GM18505 (cell line): ENCODE measurements at regions not wholly inside any gene's neighbourhood (a gene's known extent, or its start where the extent isn't known, plus 50 kb on each side); places are given as distances from the start of the nearest gene placed in this dataset.
"Not testable (repeated sequence)": the region's sequence is repeated elsewhere in the genome, so short reads cannot be mapped to it uniquely, and the experiment has no call there.

Source experiments
- ATAC-seq: cut with Tn5 transposase; IDR thresholded peaks from one replicate; pipeline ENCODE4 v1.9.1; 2021; ENCODE audit not compliant: unreplicated experiment
- POLR2A ChIP-seq: IDR thresholded peaks from 4 replicates; pipeline ENCODE4 v1.6.1; 2011; ENCODE audit warnings: borderline replicate concordance; ENCODE audit not compliant: insufficient read depth, insufficient read length; ENCODE audit errors: extremely low read depth

- ATAC-seq, result no peak
- no peak for TF ChIP-seq POLR2A
These were observed 121.6 kb downstream of the ARL4C start for GRCh38 chr2:234375176-234375880.

GRCh38 chr2:234374736-234375135, 122.1 kb downstream of the ARL4C start:
- no peak for ATAC-seq
- no peak for TF ChIP-seq POLR2A

GRCh38 chr2:234374150-234374508, 122.8 kb downstream of the ARL4C start:
- TF ChIP-seq POLR2A, result no peak
- no peak for ATAC-seq

GRCh38 chr2:234373481-234374149, 123.3 kb downstream of the ARL4C start:
- ATAC-seq, result no peak
- no peak for TF ChIP-seq POLR2A

GRCh38 chr2:234373060-234373459, 123.8 kb downstream of the ARL4C start:
- TF ChIP-seq POLR2A, result no peak
- no peak for ATAC-seq

GRCh38 chr2:234372506-234372905, 124.4 kb downstream of the ARL4C start:
- ATAC-seq, result no peak
- no peak for TF ChIP-seq POLR2A

GRCh38 chr2:234368861-234369261, 128.0 kb downstream of the ARL4C start:
- no peak for ATAC-seq
- TF ChIP-seq POLR2A, result no peak

- ATAC-seq, result no peak
- TF ChIP-seq POLR2A, result no peak
These were observed 130.0 kb downstream of the ARL4C start for GRCh38 chr2:234366891-234367290.

GRCh38 chr2:234364661-234365060, 132.2 kb downstream of the ARL4C start:
- TF ChIP-seq POLR2A, result no peak
- ATAC-seq, result no peak

- no peak for ATAC-seq
- TF ChIP-seq POLR2A, result no peak
These were observed 133.1 kb downstream of the ARL4C start for GRCh38 chr2:234363647-234364294.

- TF ChIP-seq POLR2A, result no peak
- ATAC-seq, result no peak
These were observed 133.8 kb downstream of the ARL4C start for GRCh38 chr2:234363011-234363487.

- not testable (repeated sequence) for ATAC-seq
These were observed 136.4 kb downstream of the ARL4C start for GRCh38 chr2:234360313-234360975.

- no peak for TF ChIP-seq POLR2A
- ATAC-seq, result no peak
These were observed 139.2 kb downstream of the ARL4C start for GRCh38 chr2:234357666-234358065.

- no peak for TF ChIP-seq POLR2A
- ATAC-seq, result no peak
These were observed 141.0 kb downstream of the ARL4C start for GRCh38 chr2:234355808-234356365.
